SU-DHL-6 (cell line): ENCODE measurements at regions not wholly inside any gene's neighbourhood (a gene's known extent, or its start where the extent isn't known, plus 50 kb on each side); places are given as distances from the start of the nearest gene placed in this dataset.

Experiments used
- CTCF ChIP-seq: fragments of 200-600 bp; sonication (generic); IDR thresholded peaks from one replicate; pipeline ENCODE4 v1.5.1; 2017; ENCODE audit warnings: antibody characterized with exemption, mild to moderate bottlenecking, low read length, moderate library complexity; ENCODE audit not compliant: insufficient read depth, poor library complexity, severe bottlenecking
- EZH2phosphoT487 ChIP-seq: fragments of 200-600 bp; sonication (generic), shearing (Covaris generic); conservative IDR thresholded peaks from 2 replicates; pipeline ENCODE4 v1.6.1; 2018; ENCODE audit warnings: mild to moderate bottlenecking, antibody characterized with exemption, low read length, moderate library complexity, mixed read lengths

GRCh38 chr19:32201636-32202051 lies 143.8 kb upstream of the ZNF507 start:
- no peak for TF ChIP-seq CTCF
- TF ChIP-seq EZH2phosphoT487 = no peak
